ENCODE measurements at regions not wholly inside any gene's neighbourhood (a gene's known extent, or its start where the extent isn't known, plus 50 kb on each side); places are given as distances from the start of the nearest gene placed in this dataset.

DNA sequence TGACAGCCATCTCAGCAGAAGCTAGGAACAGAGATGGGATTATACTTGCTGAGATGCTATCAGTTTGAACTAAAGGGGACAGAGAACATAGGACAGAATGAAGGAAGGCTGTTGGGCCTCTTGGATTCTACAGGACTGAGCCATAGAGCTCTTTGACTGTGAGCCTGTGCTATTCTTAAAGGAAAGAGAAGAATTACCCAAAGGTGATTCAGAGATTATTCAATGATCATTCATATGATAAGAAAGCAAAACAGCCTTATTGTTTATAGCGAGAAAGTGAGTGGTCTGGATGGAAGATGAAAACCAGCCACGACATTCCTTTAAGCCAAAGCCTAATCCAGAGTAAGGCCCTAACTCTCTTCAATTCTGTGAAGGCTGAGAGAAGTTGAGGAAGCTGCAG lies 69.7 kb upstream of the NEUROD6 start:
- ChIA-PET CTCF (no interaction called here), POLR2A (ENCODE audit: low non-redundant PET) (no interaction called here)
- H3K4me3 ChIP-seq (ENCODE audit: low read depth, low read length, poor library complexity, severe bottlenecking) = no peak overlapping the region
- BruUV-seq (replicated peaks) = no TSS peak
- H3K4me1 ChIP-seq (ENCODE audit: insufficient read depth, low read length, poor library complexity, severe bottlenecking) = peaks cover 52% of the 10 kb centered on the region
- H3K36me3 ChIP-seq (ENCODE audit: insufficient read depth, low read length, poor library complexity, severe bottlenecking) = no peaks in the 10 kb centered on the region
- H3K27ac ChIP-seq (ENCODE audit: low read depth, low read length, poor library complexity, severe bottlenecking) = no peak overlapping the region
- DNase-seq (ENCODE audit: low spot score) = no peak
- intact Hi-C loops (cut with micrococcal nuclease; ENCODE audit: unreplicated experiment) = no loop called here
- no peak for TF ChIP-seq EZH2 (IDR thresholded peaks at IDR 0.05; ENCODE audit: borderline replicate concordance, low read depth, low read length, poor library complexity, severe bottlenecking)
- TF ChIP-seq, protein P1, sequence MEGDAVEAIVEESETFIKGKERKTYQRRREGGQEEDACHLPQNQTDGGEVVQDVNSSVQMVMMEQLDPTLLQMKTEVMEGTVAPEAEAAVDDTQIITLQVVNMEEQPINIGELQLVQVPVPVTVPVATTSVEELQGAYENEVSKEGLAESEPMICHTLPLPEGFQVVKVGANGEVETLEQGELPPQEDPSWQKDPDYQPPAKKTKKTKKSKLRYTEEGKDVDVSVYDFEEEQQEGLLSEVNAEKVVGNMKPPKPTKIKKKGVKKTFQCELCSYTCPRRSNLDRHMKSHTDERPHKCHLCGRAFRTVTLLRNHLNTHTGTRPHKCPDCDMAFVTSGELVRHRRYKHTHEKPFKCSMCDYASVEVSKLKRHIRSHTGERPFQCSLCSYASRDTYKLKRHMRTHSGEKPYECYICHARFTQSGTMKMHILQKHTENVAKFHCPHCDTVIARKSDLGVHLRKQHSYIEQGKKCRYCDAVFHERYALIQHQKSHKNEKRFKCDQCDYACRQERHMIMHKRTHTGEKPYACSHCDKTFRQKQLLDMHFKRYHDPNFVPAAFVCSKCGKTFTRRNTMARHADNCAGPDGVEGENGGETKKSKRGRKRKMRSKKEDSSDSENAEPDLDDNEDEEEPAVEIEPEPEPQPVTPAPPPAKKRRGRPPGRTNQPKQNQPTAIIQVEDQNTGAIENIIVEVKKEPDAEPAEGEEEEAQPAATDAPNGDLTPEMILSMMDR (conservative IDR thresholded peaks at IDR 0.05; ENCODE audit: low read depth, low read length) = no peak
- H3K9me3 ChIP-seq (ENCODE audit: low read depth, low read length, poor library complexity, severe bottlenecking) = no peaks in the 10 kb centered on the region
- no peaks in the 10 kb centered on the region for H3K27me3 ChIP-seq (replicated peaks; ENCODE audit: insufficient read depth, low read depth, low read length, poor library complexity)

GRCh38 chr7:31411416-31411815 lies 70.9 kb upstream of the NEUROD6 start:
- Histone ChIP-seq H3K4me1 (ENCODE audit: insufficient read depth, low read length, poor library complexity, severe bottlenecking) (peaks cover 59% of the 10 kb centered on the region), H3K27me3 (replicated peaks; ENCODE audit: insufficient read depth, low read depth, low read length, poor library complexity) (no peaks in the 10 kb centered on the region), H3K27ac (ENCODE audit: low read depth, low read length, poor library complexity, severe bottlenecking) (no peak overlapping the region), H3K4me3 (ENCODE audit: low read depth, low read length, poor library complexity, severe bottlenecking) (no peak overlapping the region), H3K9me3 (ENCODE audit: low read depth, low read length, poor library complexity, severe bottlenecking) (no peaks in the 10 kb centered on the region), H3K36me3 (ENCODE audit: insufficient read depth, low read length, poor library complexity, severe bottlenecking) (no peaks in the 10 kb centered on the region)
- intact Hi-C loops (cut with micrococcal nuclease; ENCODE audit: unreplicated experiment) = no loop called here
- BruUV-seq (replicated peaks) = no TSS peak
- ChIA-PET POLR2A (ENCODE audit: low non-redundant PET) (no interaction called here), CTCF (no interaction called here)
- TF ChIP-seq, protein P1 (conservative IDR thresholded peaks at IDR 0.05; ENCODE audit: low read depth, low read length) = no peak
- TF ChIP-seq EZH2 (IDR thresholded peaks at IDR 0.05; ENCODE audit: borderline replicate concordance, low read depth, low read length, poor library complexity, severe bottlenecking) = no peak
- DNase-seq (ENCODE audit: low spot score) = peak; percentile 40

DNA sequence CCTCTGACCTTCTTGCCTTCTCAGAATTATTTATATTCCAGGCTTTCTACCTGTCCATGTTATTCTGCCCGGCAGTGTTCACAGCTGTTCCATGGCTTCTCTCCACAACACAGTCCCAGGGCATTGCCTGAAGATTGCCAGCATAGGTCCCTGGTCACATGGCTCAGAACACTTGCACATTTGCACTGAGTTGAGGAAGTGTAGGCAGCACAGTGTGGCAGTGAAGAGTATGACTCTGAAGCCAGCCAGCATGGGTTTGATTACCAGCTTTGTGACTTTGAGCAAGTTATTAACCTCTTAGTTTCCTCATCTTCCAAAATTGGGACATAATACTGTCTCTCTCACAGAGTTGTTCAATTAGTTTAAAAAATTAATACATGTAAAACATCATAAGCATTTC lies 73.2 kb upstream of the NEUROD6 start:
- no peak for DNase-seq (ENCODE audit: low spot score)
- Histone ChIP-seq H3K27me3 (replicated peaks; ENCODE audit: insufficient read depth, low read depth, low read length, poor library complexity) (peaks cover 5% of the 10 kb centered on the region), H3K36me3 (ENCODE audit: insufficient read depth, low read length, poor library complexity, severe bottlenecking) (no peaks in the 10 kb centered on the region), H3K4me1 (ENCODE audit: insufficient read depth, low read length, poor library complexity, severe bottlenecking) (peaks cover 48% of the 10 kb centered on the region), H3K4me3 (ENCODE audit: low read depth, low read length, poor library complexity, severe bottlenecking) (no peak overlapping the region), H3K9me3 (ENCODE audit: low read depth, low read length, poor library complexity, severe bottlenecking) (no peaks in the 10 kb centered on the region), H3K27ac (ENCODE audit: low read depth, low read length, poor library complexity, severe bottlenecking) (no peak overlapping the region)
- intact Hi-C loops (cut with micrococcal nuclease; ENCODE audit: unreplicated experiment) = no loop called here
- no TSS peak for BruUV-seq (replicated peaks)
- CTCF ChIA-PET = no interaction called here
- POLR2A ChIA-PET (ENCODE audit: low non-redundant PET) = no interaction called here
- TF ChIP-seq EZH2 (IDR thresholded peaks at IDR 0.05; ENCODE audit: borderline replicate concordance, low read depth, low read length, poor library complexity, severe bottlenecking) = no peak
- TF ChIP-seq, protein P1 (conservative IDR thresholded peaks at IDR 0.05; ENCODE audit: low read depth, low read length) = no peak
